HEK293 (cell line): ENCODE measurements at regions not wholly inside any gene's neighbourhood (a gene's known extent, or its start where the extent isn't known, plus 50 kb on each side); places are given as distances from the start of the nearest gene placed in this dataset.

Source experiments
- CTCF ChIA-PET: fragments of 350-600 bp; formaldehyde crosslinking; extraction: SDS; loops from one replicate; lab custom pipeline; 2021; ENCODE audit warnings: antibody characterized with exemption; lab: Yijun Ruan, JAX
- POLR2A ChIA-PET: fragments of 300-600 bp; formaldehyde crosslinking; extraction: SDS; loops from one replicate; lab custom pipeline; 2020; ENCODE audit warnings: antibody characterized with exemption, inconsistent platforms; lab: Yijun Ruan, JAX
- H3K27ac ChIP-seq: fragments of 200-500 bp; sonication (Bioruptor generic); 2 replicates; pipeline ENCODE4 v1.5.1; 2014; ENCODE audit warnings: low read depth, low read length, control low read depth, inconsistent platforms; ENCODE audit errors: extremely low read depth
- H3K36me3 ChIP-seq, 2 experiments: fragments of 200-500 bp in 1 of 2; sonication (Bioruptor generic) in 1 of 2; 1 replicate in 1 of 2; 2 replicates in 1 of 2; pipeline ENCODE4 v1.5.1; 2014 to 2017; ENCODE audit warnings: inconsistent platforms in 2 of 2, low read length in 2 of 2; ENCODE audit not compliant: control insufficient read depth in 2 of 2, insufficient read depth in 1 of 2
- H3K4me1 ChIP-seq: fragments of 200-500 bp; sonication (Bioruptor generic); 2 replicates; pipeline ENCODE4 v1.5.1; 2014; ENCODE audit warnings: mild to moderate bottlenecking, low read length, inconsistent platforms; ENCODE audit not compliant: control insufficient read depth, insufficient read depth
- H3K4me3 ChIP-seq: 2 replicates; pipeline ENCODE4 v1.5.1; 2011; ENCODE audit warnings: low read depth, mild to moderate bottlenecking, control low read depth, low read length, moderate library complexity
- H3K9me3 ChIP-seq: fragments of 200-500 bp; sonication (Bioruptor generic); 2 replicates; pipeline ENCODE4 v1.5.1; 2014; ENCODE audit warnings: low read depth, low read length, inconsistent platforms; ENCODE audit not compliant: control insufficient read depth, insufficient read depth
- GFI1B ChIP-seq: fragments of 450-650 bp; formaldehyde crosslinking; IDR thresholded peaks from 2 replicates; pipeline ENCODE4 v1.5.1; 2016; ENCODE audit warnings: missing biosample characterization, missing genetic modification characterization
- KLF7 ChIP-seq: fragments of 450-650 bp; formaldehyde crosslinking; IDR thresholded peaks from 2 replicates; pipeline ENCODE4 v1.5.1; 2016; ENCODE audit warnings: missing biosample characterization, missing genetic modification characterization, borderline replicate concordance
- SP7 ChIP-seq: fragments of 450-650 bp; formaldehyde crosslinking; IDR thresholded peaks from 2 replicates; pipeline ENCODE4 v1.5.1; 2016; ENCODE audit warnings: missing biosample characterization, missing genetic modification characterization
- TRIM28 ChIP-seq: IDR thresholded peaks from 2 replicates; pipeline ENCODE4 v1.6.1; 2011; ENCODE audit warnings: low read length, control low read depth, borderline replicate concordance
- WT1 ChIP-seq: fragments of 450-650 bp; formaldehyde crosslinking; IDR thresholded peaks from 2 replicates; pipeline ENCODE4 v1.5.1; 2016; ENCODE audit warnings: missing biosample characterization, missing genetic modification characterization
- ZEB2 ChIP-seq: fragments of 450-650 bp; formaldehyde crosslinking; IDR thresholded peaks from 2 replicates; pipeline ENCODE4 v1.5.1; 2016; ENCODE audit warnings: missing biosample characterization, missing genetic modification characterization
- ZNF140 ChIP-seq: fragments of 450-650 bp; formaldehyde crosslinking; IDR thresholded peaks from 2 replicates; pipeline ENCODE4 v1.5.1; 2016; ENCODE audit warnings: missing biosample characterization, missing genetic modification characterization
- ZNF155 ChIP-seq: fragments of 450-650 bp; formaldehyde crosslinking; IDR thresholded peaks from 2 replicates; pipeline ENCODE4 v1.5.1; 2016; ENCODE audit warnings: missing biosample characterization, missing genetic modification characterization
- ZNF248 ChIP-seq: fragments of 450-650 bp; formaldehyde crosslinking; IDR thresholded peaks from 2 replicates; pipeline ENCODE4 v1.5.1; 2017; ENCODE audit warnings: missing biosample characterization, missing genetic modification characterization
- ZNF274 ChIP-seq, 2 experiments: fragments of 200-500 bp in 1 of 2; fragments of 450-650 bp in 1 of 2; sonication (Bioruptor generic) in 1 of 2; formaldehyde crosslinking in 1 of 2; IDR thresholded peaks; 2 replicates each; pipeline versions ENCODE4 v1.5.1 to v1.6.1; 2014 to 2016; ENCODE audit warnings: borderline replicate concordance in 1 of 2, inconsistent platforms in 1 of 2, low read length in 1 of 2, missing biosample characterization in 1 of 2, missing genetic modification characterization in 1 of 2
- ZNF335 ChIP-seq: fragments of 450-650 bp; formaldehyde crosslinking; conservative IDR thresholded peaks from 2 replicates; pipeline ENCODE4 v1.5.1; 2016; ENCODE audit warnings: missing biosample characterization, missing genetic modification characterization
- ZNF529 ChIP-seq: fragments of 450-650 bp; formaldehyde crosslinking; IDR thresholded peaks from 2 replicates; pipeline ENCODE4 v1.5.1; 2017; ENCODE audit warnings: missing genetic modification characterization, missing biosample characterization; ENCODE audit not compliant: insufficient replicate concordance
- ZNF544 ChIP-seq: fragments of 450-650 bp; formaldehyde crosslinking; IDR thresholded peaks from 2 replicates; pipeline ENCODE4 v1.5.0; 2017; ENCODE audit warnings: missing biosample characterization, missing genetic modification characterization
- ZNF555 ChIP-seq: fragments of 450-650 bp; formaldehyde crosslinking; conservative IDR thresholded peaks from 2 replicates; pipeline ENCODE4 v1.5.1; 2017; ENCODE audit warnings: missing biosample characterization, mild to moderate bottlenecking, missing genetic modification characterization, inconsistent platforms
- ZNF600 ChIP-seq: fragments of 450-650 bp; formaldehyde crosslinking; IDR thresholded peaks from 2 replicates; pipeline ENCODE4 v1.5.1; 2016; ENCODE audit warnings: missing biosample characterization, missing genetic modification characterization
- ZNF747 ChIP-seq: fragments of 450-650 bp; formaldehyde crosslinking; IDR thresholded peaks from 2 replicates; pipeline ENCODE4 v1.5.1; 2016; ENCODE audit warnings: missing biosample characterization, missing genetic modification characterization
- ZNF785 ChIP-seq: fragments of 450-650 bp; formaldehyde crosslinking; IDR thresholded peaks from 2 replicates; pipeline ENCODE4 v1.5.1; 2016; ENCODE audit warnings: missing biosample characterization, missing genetic modification characterization
- ZNF792 ChIP-seq: fragments of 450-650 bp; formaldehyde crosslinking; IDR thresholded peaks from 2 replicates; pipeline ENCODE4 v1.5.1; 2016; ENCODE audit warnings: missing biosample characterization, missing genetic modification characterization
- ZSCAN30 ChIP-seq: fragments of 450-650 bp; IDR thresholded peaks from 2 replicates; pipeline ENCODE4 v1.5.1; 2018; ENCODE audit warnings: missing biosample characterization, mild to moderate bottlenecking, missing genetic modification characterization, moderate library complexity
- TF ChIP-seq, protein P1 (sequence below): fragments of 450-650 bp; formaldehyde crosslinking; conservative IDR thresholded peaks from 2 replicates; pipeline ENCODE4 v1.5.1; 2016; ENCODE audit warnings: low read depth, missing biosample characterization, missing genetic modification characterization
- TF ChIP-seq, protein P2 (sequence below): fragments of 450-650 bp; formaldehyde crosslinking; IDR thresholded peaks from 2 replicates; pipeline ENCODE4 v1.5.1; 2017; ENCODE audit warnings: missing biosample characterization, missing genetic modification characterization
- TF ChIP-seq, protein P3 (sequence below): fragments of 450-650 bp; formaldehyde crosslinking; IDR thresholded peaks from 2 replicates; pipeline ENCODE4 v1.5.1; 2016; ENCODE audit warnings: missing biosample characterization, missing genetic modification characterization, borderline replicate concordance

GRCh38 chr11:19587979-19588378 is 124.7 kb upstream of the NAV2 start:
- CTCF ChIA-PET = interaction anchor here (0.6 kb wide), 1 partner anchor 54 kb away, joined by 4 read pairs; no protein-coding TSS in a partner anchor
- POLR2A ChIA-PET = no interaction called here
- TF ChIP-seq ZNF274 (IDR thresholded peaks at IDR 0.05; ENCODE audit: low read length) = no peak
- no peak for TF ChIP-seq ZNF274 (tag by site-specific recombination; IDR thresholded peaks at IDR 0.05; ENCODE audit: borderline replicate concordance)
- TF ChIP-seq, protein P1, sequence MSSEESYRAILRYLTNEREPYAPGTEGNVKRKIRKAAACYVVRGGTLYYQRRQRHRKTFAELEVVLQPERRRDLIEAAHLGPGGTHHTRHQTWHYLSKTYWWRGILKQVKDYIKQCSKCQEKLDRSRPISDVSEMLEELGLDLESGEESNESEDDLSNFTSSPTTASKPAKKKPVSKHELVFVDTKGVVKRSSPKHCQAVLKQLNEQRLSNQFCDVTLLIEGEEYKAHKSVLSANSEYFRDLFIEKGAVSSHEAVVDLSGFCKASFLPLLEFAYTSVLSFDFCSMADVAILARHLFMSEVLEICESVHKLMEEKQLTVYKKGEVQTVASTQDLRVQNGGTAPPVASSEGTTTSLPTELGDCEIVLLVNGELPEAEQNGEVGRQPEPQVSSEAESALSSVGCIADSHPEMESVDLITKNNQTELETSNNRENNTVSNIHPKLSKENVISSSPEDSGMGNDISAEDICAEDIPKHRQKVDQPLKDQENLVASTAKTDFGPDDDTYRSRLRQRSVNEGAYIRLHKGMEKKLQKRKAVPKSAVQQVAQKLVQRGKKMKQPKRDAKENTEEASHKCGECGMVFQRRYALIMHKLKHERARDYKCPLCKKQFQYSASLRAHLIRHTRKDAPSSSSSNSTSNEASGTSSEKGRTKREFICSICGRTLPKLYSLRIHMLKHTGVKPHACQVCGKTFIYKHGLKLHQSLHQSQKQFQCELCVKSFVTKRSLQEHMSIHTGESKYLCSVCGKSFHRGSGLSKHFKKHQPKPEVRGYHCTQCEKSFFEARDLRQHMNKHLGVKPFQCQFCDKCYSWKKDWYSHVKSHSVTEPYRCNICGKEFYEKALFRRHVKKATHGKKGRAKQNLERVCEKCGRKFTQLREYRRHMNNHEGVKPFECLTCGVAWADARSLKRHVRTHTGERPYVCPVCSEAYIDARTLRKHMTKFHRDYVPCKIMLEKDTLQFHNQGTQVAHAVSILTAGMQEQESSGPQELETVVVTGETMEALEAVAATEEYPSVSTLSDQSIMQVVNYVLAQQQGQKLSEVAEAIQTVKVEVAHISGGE (tag by site-specific recombination) = no peak
- no peak for TF ChIP-seq ZNF747 (tag by site-specific recombination)
- no peak for TF ChIP-seq ZNF155 (tag by site-specific recombination)
- Histone ChIP-seq H3K9me3 (no peaks in the 10 kb centered on the region), H3K4me1 (no peaks in the 10 kb centered on the region), H3K27ac (no peak overlapping the region), H3K4me3 (no peak overlapping the region), H3K36me3 (no peaks in the 10 kb centered on the region)

DNA sequence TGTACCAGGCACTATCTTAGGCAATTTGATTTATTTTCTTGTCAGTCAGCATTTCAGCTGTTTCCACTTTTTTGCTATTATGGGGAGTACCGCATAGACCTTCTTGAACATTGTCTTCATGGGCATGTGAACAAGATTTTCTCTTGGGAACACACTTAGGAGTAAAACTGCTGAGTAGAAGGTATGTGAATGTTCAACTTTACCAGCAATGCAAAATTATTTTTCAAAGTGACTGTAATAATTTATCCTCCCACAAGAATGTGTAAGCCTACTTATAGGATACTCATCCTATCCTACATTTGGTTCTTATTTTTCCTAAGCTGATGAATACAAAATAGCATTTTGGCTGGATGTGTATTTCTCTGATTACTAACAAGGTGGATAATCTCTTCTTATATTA is 132.0 kb upstream of the NAV2 start:
- CTCF ChIA-PET = no interaction called here
- no peak for TF ChIP-seq ZNF274 (IDR thresholded peaks at IDR 0.05; ENCODE audit: low read length)
- TF ChIP-seq ZNF274 (tag by site-specific recombination; IDR thresholded peaks at IDR 0.05; ENCODE audit: borderline replicate concordance) = no peak
- TF ChIP-seq TRIM28 = no peak
- TF ChIP-seq ZSCAN30 (tag by site-specific recombination) = no peak
- no peak for TF ChIP-seq ZNF335 (tag by site-specific recombination)
- no peak for TF ChIP-seq ZNF248 (tag by site-specific recombination)
- no peak for TF ChIP-seq ZNF544 (tag by site-specific recombination)
- no peak for TF ChIP-seq SP7 (tag by site-specific recombination)
- TF ChIP-seq ZNF600 = no peak
- TF ChIP-seq GFI1B = no peak
- TF ChIP-seq WT1 (tag by site-specific recombination) = no peak
- TF ChIP-seq, protein P2, sequence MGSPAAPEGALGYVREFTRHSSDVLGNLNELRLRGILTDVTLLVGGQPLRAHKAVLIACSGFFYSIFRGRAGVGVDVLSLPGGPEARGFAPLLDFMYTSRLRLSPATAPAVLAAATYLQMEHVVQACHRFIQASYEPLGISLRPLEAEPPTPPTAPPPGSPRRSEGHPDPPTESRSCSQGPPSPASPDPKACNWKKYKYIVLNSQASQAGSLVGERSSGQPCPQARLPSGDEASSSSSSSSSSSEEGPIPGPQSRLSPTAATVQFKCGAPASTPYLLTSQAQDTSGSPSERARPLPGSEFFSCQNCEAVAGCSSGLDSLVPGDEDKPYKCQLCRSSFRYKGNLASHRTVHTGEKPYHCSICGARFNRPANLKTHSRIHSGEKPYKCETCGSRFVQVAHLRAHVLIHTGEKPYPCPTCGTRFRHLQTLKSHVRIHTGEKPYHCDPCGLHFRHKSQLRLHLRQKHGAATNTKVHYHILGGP (tag by site-specific recombination) = no peak
- POLR2A ChIA-PET = no interaction called here

DNA sequence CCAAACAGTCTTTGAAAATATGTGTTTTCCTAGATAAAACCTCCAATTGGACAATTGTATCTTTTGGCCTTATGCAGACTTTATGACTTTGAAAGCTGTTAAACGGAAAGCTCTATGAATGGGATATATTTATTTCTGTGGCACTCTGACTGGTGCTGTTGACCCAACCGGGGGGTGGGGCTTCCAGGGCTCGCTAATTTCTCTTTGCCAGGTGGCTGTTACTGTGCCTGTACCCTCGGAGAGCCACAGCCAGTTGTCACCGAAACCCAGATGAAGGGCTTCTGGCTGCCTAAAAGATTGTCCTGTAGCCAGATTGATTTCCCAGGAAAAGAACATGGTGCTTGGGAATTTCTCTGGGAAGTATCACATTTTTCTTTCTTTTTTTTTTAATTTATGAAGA is 132.7 kb upstream of the NAV2 start:
- H3K9me3 ChIP-seq = no peaks in the 10 kb centered on the region
- CTCF ChIA-PET = interaction anchor here (0.8 to 3.0 kb wide), 2 partner anchors 16 to 78 kb away, joined by 7 to 13 read pairs; no protein-coding TSS in a partner anchor
- H3K4me3 ChIP-seq = no peak overlapping the region
- no peaks in the 10 kb centered on the region for H3K36me3 ChIP-seq
- POLR2A ChIA-PET = no interaction called here
- H3K27ac ChIP-seq = no peak overlapping the region
- H3K4me1 ChIP-seq = no peaks in the 10 kb centered on the region
- TF ChIP-seq ZNF555 (tag by site-specific recombination) (no peak), ZNF792 (tag by site-specific recombination) (no peak), KLF7 (tag by site-specific recombination) (no peak), ZNF529 (tag by site-specific recombination) (no peak), ZNF785 (no peak), ZEB2 (tag by site-specific recombination) (no peak), ZNF140 (no peak), ZNF248 (tag by site-specific recombination) (no peak)
- TF ChIP-seq, protein P1 (tag by site-specific recombination) = no peak
- TF ChIP-seq, protein P3, sequence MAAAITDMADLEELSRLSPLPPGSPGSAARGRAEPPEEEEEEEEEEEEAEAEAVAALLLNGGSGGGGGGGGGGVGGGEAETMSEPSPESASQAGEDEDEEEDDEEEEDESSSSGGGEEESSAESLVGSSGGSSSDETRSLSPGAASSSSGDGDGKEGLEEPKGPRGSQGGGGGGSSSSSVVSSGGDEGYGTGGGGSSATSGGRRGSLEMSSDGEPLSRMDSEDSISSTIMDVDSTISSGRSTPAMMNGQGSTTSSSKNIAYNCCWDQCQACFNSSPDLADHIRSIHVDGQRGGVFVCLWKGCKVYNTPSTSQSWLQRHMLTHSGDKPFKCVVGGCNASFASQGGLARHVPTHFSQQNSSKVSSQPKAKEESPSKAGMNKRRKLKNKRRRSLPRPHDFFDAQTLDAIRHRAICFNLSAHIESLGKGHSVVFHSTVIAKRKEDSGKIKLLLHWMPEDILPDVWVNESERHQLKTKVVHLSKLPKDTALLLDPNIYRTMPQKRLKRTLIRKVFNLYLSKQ (tag by site-specific recombination) = no peak

More for the DNA sequence above, 132.0 kb upstream of the NAV2 start:
- Histone ChIP-seq H3K4me3 (no peak overlapping the region), H3K27ac (no peak overlapping the region), H3K36me3 (no peaks in the 10 kb centered on the region), H3K9me3 (no peaks in the 10 kb centered on the region), H3K4me1 (no peaks in the 10 kb centered on the region)
